HEK293 (cell line): ENCODE measurements at regions not wholly inside any gene's neighbourhood (a gene's known extent, or its start where the extent isn't known, plus 50 kb on each side); places are given as distances from the start of the nearest gene placed in this dataset.

ENCODE experiments used
- CTCF ChIA-PET: fragments of 350-600 bp; formaldehyde crosslinking; extraction: SDS; loops from one replicate; lab custom pipeline; 2021; ENCODE audit warnings: antibody characterized with exemption; lab: Yijun Ruan, JAX
- POLR2A ChIA-PET: fragments of 300-600 bp; formaldehyde crosslinking; extraction: SDS; loops from one replicate; lab custom pipeline; 2020; ENCODE audit warnings: antibody characterized with exemption, inconsistent platforms; lab: Yijun Ruan, JAX
- H3K27ac ChIP-seq: fragments of 200-500 bp; sonication (Bioruptor generic); 2 replicates; pipeline ENCODE4 v1.5.1; 2014; ENCODE audit warnings: low read depth, low read length, control low read depth, inconsistent platforms; ENCODE audit errors: extremely low read depth
- H3K36me3 ChIP-seq, 2 experiments: fragments of 200-500 bp in 1 of 2; sonication (Bioruptor generic) in 1 of 2; 1 replicate in 1 of 2; 2 replicates in 1 of 2; pipeline ENCODE4 v1.5.1; 2014 to 2017; ENCODE audit warnings: inconsistent platforms in 2 of 2, low read length in 2 of 2; ENCODE audit not compliant: control insufficient read depth in 2 of 2, insufficient read depth in 1 of 2
- H3K4me1 ChIP-seq: fragments of 200-500 bp; sonication (Bioruptor generic); 2 replicates; pipeline ENCODE4 v1.5.1; 2014; ENCODE audit warnings: mild to moderate bottlenecking, low read length, inconsistent platforms; ENCODE audit not compliant: control insufficient read depth, insufficient read depth
- H3K4me3 ChIP-seq: 2 replicates; pipeline ENCODE4 v1.5.1; 2011; ENCODE audit warnings: low read depth, mild to moderate bottlenecking, control low read depth, low read length, moderate library complexity
- H3K9me3 ChIP-seq: fragments of 200-500 bp; sonication (Bioruptor generic); 2 replicates; pipeline ENCODE4 v1.5.1; 2014; ENCODE audit warnings: low read depth, low read length, inconsistent platforms; ENCODE audit not compliant: control insufficient read depth, insufficient read depth
- GFI1B ChIP-seq: fragments of 450-650 bp; formaldehyde crosslinking; IDR thresholded peaks from 2 replicates; pipeline ENCODE4 v1.5.1; 2016; ENCODE audit warnings: missing biosample characterization, missing genetic modification characterization
- HOXC10 ChIP-seq: sonication (generic); formaldehyde crosslinking; IDR thresholded peaks from 2 replicates; pipeline ENCODE4 v1.8.1; 2023; ENCODE audit warnings: mild to moderate bottlenecking, missing genetic modification reagents
- TRIM28 ChIP-seq: IDR thresholded peaks from 2 replicates; pipeline ENCODE4 v1.6.1; 2011; ENCODE audit warnings: low read length, control low read depth, borderline replicate concordance
- ZBTB1 ChIP-seq: fragments of 450-650 bp; formaldehyde crosslinking; IDR thresholded peaks from 2 replicates; pipeline ENCODE4 v1.5.1; 2016; ENCODE audit warnings: missing biosample characterization, missing genetic modification characterization
- ZBTB17 ChIP-seq: fragments of 450-650 bp; formaldehyde crosslinking; IDR thresholded peaks from 2 replicates; pipeline ENCODE4 v1.5.1; 2016; ENCODE audit warnings: missing biosample characterization, missing genetic modification characterization
- ZBTB49 ChIP-seq: fragments of 450-650 bp; formaldehyde crosslinking; IDR thresholded peaks from 2 replicates; pipeline ENCODE4 v1.5.1; 2016; ENCODE audit warnings: missing biosample characterization, missing genetic modification characterization, low read depth
- ZNF114 ChIP-seq: fragments of 450-650 bp; formaldehyde crosslinking; IDR thresholded peaks from 2 replicates; pipeline ENCODE4 v1.5.0; 2017; ENCODE audit warnings: missing biosample characterization, missing genetic modification characterization
- ZNF121 ChIP-seq: fragments of 450-650 bp; formaldehyde crosslinking; IDR thresholded peaks from 2 replicates; pipeline ENCODE4 v1.5.1; 2016; ENCODE audit warnings: missing biosample characterization, missing genetic modification characterization
- ZNF138 ChIP-seq: fragments of 450-650 bp; formaldehyde crosslinking; IDR thresholded peaks from 2 replicates; pipeline ENCODE4 v1.5.1; 2016; ENCODE audit warnings: missing biosample characterization, missing genetic modification characterization, borderline replicate concordance
- ZNF16 ChIP-seq: fragments of 450-650 bp; formaldehyde crosslinking; IDR thresholded peaks from 2 replicates; pipeline ENCODE4 v1.5.1; 2016; ENCODE audit warnings: low read depth, missing biosample characterization, missing genetic modification characterization
- ZNF175 ChIP-seq: fragments of 450-650 bp; formaldehyde crosslinking; IDR thresholded peaks from 2 replicates; pipeline ENCODE4 v1.5.1; 2016; ENCODE audit warnings: missing biosample characterization, missing genetic modification characterization
- ZNF214 ChIP-seq: fragments of 450-650 bp; formaldehyde crosslinking; IDR thresholded peaks from 2 replicates; pipeline ENCODE4 v1.5.1; 2017; ENCODE audit warnings: missing biosample characterization, mild to moderate bottlenecking, missing genetic modification characterization, borderline replicate concordance
- ZNF221 ChIP-seq: fragments of 450-650 bp; formaldehyde crosslinking; IDR thresholded peaks from 2 replicates; pipeline ENCODE4 v1.5.1; 2017; ENCODE audit warnings: missing biosample characterization, missing genetic modification characterization, borderline replicate concordance
- ZNF350 ChIP-seq: fragments of 450-650 bp; formaldehyde crosslinking; IDR thresholded peaks from 2 replicates; pipeline ENCODE4 v1.5.0; 2017; ENCODE audit warnings: missing biosample characterization, mild to moderate bottlenecking, missing genetic modification characterization
- ZNF354C ChIP-seq: fragments of 450-650 bp; formaldehyde crosslinking; IDR thresholded peaks from 2 replicates; pipeline ENCODE4 v1.5.1; 2016; ENCODE audit warnings: missing biosample characterization, missing genetic modification characterization, low read depth, borderline replicate concordance
- ZNF391 ChIP-seq: fragments of 450-650 bp; formaldehyde crosslinking; IDR thresholded peaks from 2 replicates; pipeline ENCODE4 v1.5.1; 2016; ENCODE audit warnings: low read depth, missing biosample characterization, missing genetic modification characterization, borderline replicate concordance
- ZNF433 ChIP-seq: fragments of 450-650 bp; formaldehyde crosslinking; IDR thresholded peaks from 2 replicates; pipeline ENCODE4 v1.5.1; 2016; ENCODE audit warnings: missing biosample characterization, missing genetic modification characterization, low read depth
- ZNF48 ChIP-seq: fragments of 450-650 bp; formaldehyde crosslinking; IDR thresholded peaks from 2 replicates; pipeline ENCODE4 v1.5.1; 2016; ENCODE audit warnings: missing biosample characterization, missing genetic modification characterization
- ZNF529 ChIP-seq: fragments of 450-650 bp; formaldehyde crosslinking; IDR thresholded peaks from 2 replicates; pipeline ENCODE4 v1.5.1; 2017; ENCODE audit warnings: missing genetic modification characterization, missing biosample characterization; ENCODE audit not compliant: insufficient replicate concordance
- ZNF558 ChIP-seq: fragments of 450-650 bp; formaldehyde crosslinking; IDR thresholded peaks from 2 replicates; pipeline ENCODE4 v1.5.1; 2016; ENCODE audit warnings: missing biosample characterization, missing genetic modification characterization
- ZNF571 ChIP-seq: fragments of 450-650 bp; formaldehyde crosslinking; IDR thresholded peaks from 2 replicates; pipeline ENCODE4 v1.5.0; 2017; ENCODE audit warnings: missing biosample characterization, missing genetic modification characterization
- ZNF639 ChIP-seq: fragments of 450-650 bp; formaldehyde crosslinking; IDR thresholded peaks from 2 replicates; pipeline ENCODE4 v1.5.1; 2016; ENCODE audit warnings: missing biosample characterization, missing genetic modification characterization
- ZNF664 ChIP-seq: fragments of 450-650 bp; formaldehyde crosslinking; IDR thresholded peaks from 2 replicates; pipeline ENCODE4 v1.5.1; 2016; ENCODE audit warnings: missing biosample characterization, missing genetic modification characterization
- ZNF670 ChIP-seq: fragments of 450-650 bp; formaldehyde crosslinking; IDR thresholded peaks from 2 replicates; pipeline ENCODE4 v1.5.1; 2016; ENCODE audit warnings: missing biosample characterization, missing genetic modification characterization, low read depth
- ZNF707 ChIP-seq: fragments of 450-650 bp; formaldehyde crosslinking; IDR thresholded peaks from 2 replicates; pipeline ENCODE4 v1.5.1; 2016; ENCODE audit warnings: missing biosample characterization, missing genetic modification characterization
- ZNF747 ChIP-seq: fragments of 450-650 bp; formaldehyde crosslinking; IDR thresholded peaks from 2 replicates; pipeline ENCODE4 v1.5.1; 2016; ENCODE audit warnings: missing biosample characterization, missing genetic modification characterization
- ZNF776 ChIP-seq: fragments of 450-650 bp; formaldehyde crosslinking; IDR thresholded peaks from 2 replicates; pipeline ENCODE4 v1.5.0; 2017; ENCODE audit warnings: missing biosample characterization, missing genetic modification characterization, borderline replicate concordance
- ZNF785 ChIP-seq: fragments of 450-650 bp; formaldehyde crosslinking; IDR thresholded peaks from 2 replicates; pipeline ENCODE4 v1.5.1; 2016; ENCODE audit warnings: missing biosample characterization, missing genetic modification characterization
- ZSCAN23 ChIP-seq: fragments of 450-650 bp; formaldehyde crosslinking; IDR thresholded peaks from 2 replicates; pipeline ENCODE4 v1.5.1; 2016; ENCODE audit warnings: missing biosample characterization, missing genetic modification characterization
- ZSCAN4 ChIP-seq: fragments of 450-650 bp; formaldehyde crosslinking; IDR thresholded peaks from 2 replicates; pipeline ENCODE4 v1.5.1; 2017; ENCODE audit warnings: missing biosample characterization, missing genetic modification characterization

GRCh38 chr4:181443021-181443420, 800.2 kb upstream of the TENM3 start (continued):
- no peak for TF ChIP-seq ZBTB49 (tag by site-specific recombination)
- TF ChIP-seq ZBTB1 (tag by site-specific recombination): no peak
- TF ChIP-seq, all 188 proteins: peak for 0

- TF ChIP-seq ZNF639 (tag by site-specific recombination) (no peak), ZNF221 (tag by site-specific recombination) (no peak), ZNF747 (no peak), ZBTB17 (tag by site-specific recombination) (no peak), ZNF16 (no peak), ZNF664 (no peak), ZNF48 (tag by site-specific recombination) (no peak), ZNF175 (no peak), ZNF670 (tag by site-specific recombination) (no peak)
- ChIA-PET CTCF (no interaction called here), POLR2A (no interaction called here)
- Histone ChIP-seq H3K9me3 (no peaks in the 10 kb centered on the region), H3K4me3 (no peak overlapping the region), H3K27ac (no peak overlapping the region), H3K36me3 (no peaks in the 10 kb centered on the region), H3K4me1 (no peaks in the 10 kb centered on the region)
Observed at GRCh38 chr4:181465826-181466225, 777.4 kb upstream of the TENM3 start.

GRCh38 chr4:181468451-181468850, 774.8 kb upstream of the TENM3 start:
- TF ChIP-seq ZNF433 (no peak), HOXC10 (CRISPR knock-in tag) (no peak), ZNF571 (tag by site-specific recombination) (no peak), ZNF114 (tag by site-specific recombination) (no peak), ZNF350 (no peak)
- Histone ChIP-seq H3K9me3 (no peaks in the 10 kb centered on the region), H3K4me3 (no peak overlapping the region), H3K4me1 (no peaks in the 10 kb centered on the region), H3K36me3 (no peaks in the 10 kb centered on the region), H3K27ac (no peak overlapping the region)
- ChIA-PET CTCF (no interaction called here), POLR2A (no interaction called here)

GRCh38 chr4:181470306-181470705, 772.9 kb upstream of the TENM3 start:
- POLR2A ChIA-PET: no interaction called here
- Histone ChIP-seq H3K4me3 (no peak overlapping the region), H3K36me3 (no peaks in the 10 kb centered on the region), H3K9me3 (no peaks in the 10 kb centered on the region), H3K27ac (no peak overlapping the region), H3K4me1 (no peaks in the 10 kb centered on the region)
- CTCF ChIA-PET: interaction anchor here (0.8 kb wide), 1 partner anchor 58 kb away, joined by 9 read pairs; no protein-coding TSS in a partner anchor
- TF ChIP-seq ZNF529 (tag by site-specific recombination): no peak
- no peak for TF ChIP-seq ZNF138
- no peak for TF ChIP-seq ZNF707
- TF ChIP-seq ZNF391 (tag by site-specific recombination): no peak
- TF ChIP-seq ZNF664: no peak
- no peak for TF ChIP-seq ZNF776 (tag by site-specific recombination)
- TF ChIP-seq ZSCAN23: no peak
- no peak for TF ChIP-seq ZNF214 (tag by site-specific recombination)
- no peak for TF ChIP-seq ZNF558 (tag by site-specific recombination)
- no peak for TF ChIP-seq GFI1B (tag by site-specific recombination)
- TF ChIP-seq ZNF354C (tag by site-specific recombination): no peak
- TF ChIP-seq ZSCAN4 (tag by site-specific recombination): no peak
- TF ChIP-seq TRIM28: no peak
- no peak for TF ChIP-seq ZNF785
- TF ChIP-seq ZNF121: no peak
